HUDEP-2 (cell line): ENCODE measurements at regions not wholly inside any gene's neighbourhood (a gene's known extent, or its start where the extent isn't known, plus 50 kb on each side); places are given as distances from the start of the nearest gene placed in this dataset.
A peak's percentile ranks its signal among the peaks of the same experiment; 100 is the strongest.

Experiments
- DNase-seq, 76 experiments: peaks; one replicate each; lab custom pipeline; 2025; ENCODE audit not compliant: unreplicated experiment in 76 of 76; lab: John Stamatoyannopoulos, UW

DNA sequence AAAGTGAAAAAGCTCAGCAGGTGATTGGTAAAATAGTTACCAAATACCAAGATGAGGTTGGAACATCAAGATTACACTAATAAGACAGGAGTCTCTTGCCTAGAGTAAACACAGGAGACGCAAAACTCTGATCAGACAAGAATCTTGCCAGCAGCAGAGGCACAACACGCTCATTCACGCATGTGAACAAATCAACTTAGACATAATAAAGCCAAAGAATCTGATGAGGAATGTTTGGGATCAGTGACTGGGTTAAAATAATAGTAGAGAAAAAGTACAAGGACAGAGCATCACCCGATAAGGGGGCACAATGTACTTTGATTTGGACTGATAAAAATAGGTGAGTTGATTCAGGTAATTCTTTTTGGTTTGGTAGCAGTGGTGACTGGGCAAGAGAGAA is 159.5 kb upstream of the GRIP1 start:
- DNase-seq: no peak

DNA sequence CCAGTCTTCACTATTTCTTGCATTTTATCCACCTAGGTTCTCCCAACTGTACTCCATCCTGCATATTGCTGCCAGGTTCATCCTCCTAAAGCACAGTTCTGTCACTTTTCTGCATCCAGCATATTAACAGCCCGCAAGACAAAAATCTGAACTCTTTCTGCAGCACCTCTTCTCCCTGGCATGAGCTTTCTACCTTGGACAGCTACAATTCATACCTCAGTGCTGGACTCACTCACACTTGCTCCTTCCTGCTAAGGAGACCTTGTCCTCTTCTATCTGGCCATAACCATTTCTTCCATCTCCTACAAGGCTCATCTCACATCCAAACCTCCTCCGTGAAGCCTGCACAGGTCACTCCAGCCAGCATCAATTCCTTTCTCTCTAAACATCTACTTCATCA is 170.1 kb upstream of the GRIP1 start:
- DNase-seq: no peak

DNA sequence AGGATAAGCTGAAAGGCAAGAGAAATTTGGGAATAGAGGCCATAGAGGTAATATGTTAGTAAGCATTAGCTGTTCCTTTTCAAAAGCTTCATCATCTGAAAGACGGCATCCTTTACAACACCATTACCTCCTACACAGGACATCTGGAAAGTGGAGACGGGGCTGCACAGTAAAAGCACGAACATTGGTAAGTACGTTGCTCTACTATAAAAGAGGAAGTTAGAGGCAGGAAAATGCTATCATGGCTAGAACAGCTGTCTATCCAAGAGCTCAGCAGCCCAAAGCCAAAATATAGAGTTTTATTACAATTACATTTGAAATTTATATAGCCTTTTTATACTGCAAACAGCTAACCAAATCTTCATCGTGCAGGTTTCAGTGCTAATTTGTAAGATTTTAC is 172.3 kb upstream of the GRIP1 start:
- no peak for DNase-seq

DNA sequence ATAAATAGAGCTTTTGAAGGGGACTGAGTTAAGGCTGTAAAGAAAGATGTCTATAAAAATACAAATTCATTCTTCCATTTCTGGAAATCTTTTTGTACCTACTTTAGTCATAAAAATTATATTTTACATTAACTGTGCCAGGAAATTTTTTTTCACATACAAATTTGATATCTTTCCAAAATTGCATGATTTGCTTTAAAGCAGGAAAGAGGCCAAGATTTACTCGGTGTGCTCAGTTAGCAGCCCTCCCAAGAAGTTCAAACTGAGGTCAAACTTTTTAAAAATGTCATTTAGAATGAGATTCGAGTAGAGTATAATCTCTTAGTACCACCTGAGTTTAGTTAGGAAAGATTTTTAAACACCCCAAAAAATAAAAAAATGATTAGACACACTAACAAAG is 173.2 kb upstream of the GRIP1 start:
- DNase-seq: no peak

DNA sequence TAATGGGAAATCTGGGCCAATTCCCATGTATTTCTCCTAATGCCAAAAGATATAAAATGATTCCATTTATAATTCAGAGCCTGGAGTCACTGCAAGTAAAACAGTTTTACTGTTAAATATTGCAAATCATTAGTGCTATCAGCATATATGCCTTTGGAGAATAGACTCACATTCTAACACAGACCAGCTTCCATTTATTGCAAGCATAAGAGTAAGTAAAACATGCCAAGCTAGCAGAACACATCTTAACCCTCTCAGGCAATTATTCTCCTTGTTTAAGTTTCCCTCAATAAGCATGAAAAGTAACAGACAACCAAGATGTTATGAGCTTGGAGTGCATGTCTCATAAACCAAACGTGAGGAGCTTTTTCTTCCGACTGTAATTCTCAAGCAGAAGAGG is 173.9 kb upstream of the GRIP1 start:
- no peak for DNase-seq

DNA sequence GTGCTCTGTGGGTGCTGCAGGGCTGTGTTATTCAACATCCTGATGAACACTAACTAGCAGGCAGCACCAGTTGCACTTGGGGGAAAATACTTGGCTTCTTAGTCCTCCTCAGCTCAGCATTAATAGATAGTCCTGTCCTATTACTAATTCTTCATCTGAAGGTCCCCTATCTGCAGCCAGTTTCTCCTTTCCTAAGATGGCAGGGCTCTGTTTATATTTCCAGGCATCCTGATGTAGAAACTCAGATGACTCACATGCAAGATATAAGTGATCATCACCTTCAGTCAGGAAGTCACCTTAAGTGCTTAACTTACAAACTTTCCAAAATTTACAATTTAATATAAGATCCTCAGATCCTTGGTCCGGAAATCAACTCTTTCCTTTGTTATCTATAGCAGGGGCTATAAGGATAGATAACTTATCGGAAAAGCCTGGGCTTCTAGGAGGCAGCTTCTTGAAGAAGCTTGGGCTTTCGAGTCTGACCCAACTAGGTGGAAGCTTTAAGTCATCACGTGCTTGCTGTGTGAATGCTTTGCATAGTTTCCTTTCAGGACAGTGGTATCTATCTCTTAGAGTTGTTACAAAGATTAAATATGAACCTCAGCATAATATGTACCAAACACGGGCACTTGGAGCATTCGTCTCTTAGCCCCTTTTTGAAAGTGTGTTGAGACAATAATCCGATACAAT is 181.0 kb upstream of the GRIP1 start:
- DNase-seq: no peak

DNA sequence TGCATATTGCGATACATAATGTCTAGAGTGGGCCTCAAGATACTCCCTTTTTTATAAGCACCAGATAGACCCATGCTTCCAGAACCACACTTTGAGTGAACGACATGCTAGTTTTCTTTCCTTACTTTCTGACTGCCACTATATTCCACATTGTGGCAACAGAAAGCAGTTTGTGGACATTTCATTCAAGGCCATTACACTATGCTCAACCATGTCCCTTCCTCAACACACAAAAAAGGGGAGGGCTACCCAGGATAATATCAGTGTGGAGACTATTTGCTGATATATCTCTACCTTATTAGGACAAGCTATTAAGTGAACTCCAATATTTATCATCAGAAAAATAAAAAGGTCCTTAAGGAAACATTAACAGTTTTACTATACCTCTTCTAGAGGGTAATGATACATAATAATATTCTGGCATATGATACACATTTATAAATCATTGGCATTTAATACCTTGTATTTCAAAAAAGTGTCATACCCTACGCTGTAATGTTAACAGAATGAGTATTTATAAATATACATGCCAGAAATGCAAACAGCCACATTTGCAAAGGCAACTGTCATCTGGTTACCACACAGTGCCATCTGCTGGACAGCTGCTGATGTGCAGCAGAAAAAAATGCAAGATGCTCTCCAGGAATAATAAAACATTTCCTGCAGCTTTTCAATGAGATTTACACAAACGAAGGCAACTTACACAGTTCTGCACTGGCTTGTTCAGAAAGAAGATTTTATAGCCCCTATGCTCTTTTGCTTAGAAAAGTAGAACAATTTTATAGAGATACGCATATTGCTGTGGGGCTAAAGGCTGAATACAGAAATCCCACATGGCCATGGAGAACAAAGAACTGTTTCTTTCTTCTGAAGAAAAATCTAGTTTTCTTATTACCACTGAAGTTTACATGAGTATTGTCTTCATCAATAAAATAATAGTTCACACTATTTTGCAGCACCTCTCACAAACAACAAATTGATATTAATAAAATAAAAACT is 182.2 kb upstream of the GRIP1 start:
- peak in 40 of 76 experiments; percentile 1 to 55 (median 14) for DNase-seq

DNA sequence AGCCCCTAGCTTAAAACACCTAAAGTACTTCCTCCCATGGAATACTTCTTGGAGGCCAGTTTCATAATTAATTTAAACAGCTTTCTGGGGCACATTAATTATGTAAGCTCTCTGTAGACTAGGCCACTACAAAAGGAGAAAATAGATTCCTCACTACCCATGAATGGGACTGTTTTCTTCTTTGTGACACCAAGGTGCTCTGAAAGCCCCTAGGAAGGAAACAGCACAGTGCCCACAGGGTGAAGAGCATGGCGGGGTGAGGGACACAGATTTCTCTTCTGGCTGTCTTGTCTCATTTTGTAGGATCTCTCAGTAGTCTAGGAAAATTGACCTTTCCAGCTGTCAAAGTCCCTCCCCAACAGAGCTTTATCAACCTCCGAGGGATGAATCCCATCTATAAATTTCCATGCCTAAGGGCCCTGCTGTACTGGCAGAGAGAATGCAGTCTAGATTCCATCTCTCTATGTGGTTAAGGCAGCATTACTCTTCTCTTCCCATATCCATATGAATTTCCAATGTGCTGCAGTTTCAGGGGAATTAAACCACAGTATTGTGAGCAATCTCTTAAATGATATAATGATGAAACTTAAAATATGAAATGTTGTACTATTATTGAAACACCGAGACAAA is 183.6 kb upstream of the GRIP1 start:
- no peak for DNase-seq

DNA sequence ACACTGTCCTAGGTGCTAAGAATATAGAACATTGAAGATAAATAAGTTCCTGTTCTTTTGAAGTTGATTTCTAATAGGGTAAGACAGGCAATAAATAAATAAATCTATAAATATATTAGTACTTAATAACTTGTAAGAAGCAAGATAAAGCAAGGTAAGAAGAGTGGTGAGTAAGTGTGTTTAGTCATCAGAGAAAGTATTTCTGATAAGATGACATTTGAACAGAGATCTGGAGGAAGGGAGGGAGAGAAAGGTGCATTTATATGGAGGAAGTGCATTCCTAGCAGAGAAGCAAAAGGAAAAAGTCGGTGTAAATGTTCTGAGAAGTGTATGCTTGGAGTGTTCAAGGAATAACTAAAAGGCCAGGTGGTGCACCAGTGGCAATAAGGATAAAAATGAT is 184.4 kb upstream of the GRIP1 start:
- no peak for DNase-seq

DNA sequence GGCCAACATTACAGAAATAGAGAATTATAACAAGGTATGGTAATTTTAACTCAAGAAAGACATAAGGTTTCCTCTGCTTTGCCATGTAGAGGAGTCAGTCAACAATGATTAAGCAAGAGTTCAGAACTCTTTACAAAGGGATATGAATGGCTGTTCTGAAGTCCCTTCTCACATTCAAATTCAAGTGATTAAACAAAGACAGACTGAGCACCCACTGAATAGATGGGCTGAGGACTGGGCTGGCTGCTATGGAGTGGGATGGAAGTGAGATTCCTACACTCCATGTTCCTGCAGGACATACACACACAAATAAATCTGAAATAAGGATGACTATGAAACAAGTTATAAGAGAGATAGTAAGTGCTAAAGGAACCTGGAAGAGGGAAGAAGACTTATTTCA is 199.0 kb upstream of the GRIP1 start:
- no peak for DNase-seq

DNA sequence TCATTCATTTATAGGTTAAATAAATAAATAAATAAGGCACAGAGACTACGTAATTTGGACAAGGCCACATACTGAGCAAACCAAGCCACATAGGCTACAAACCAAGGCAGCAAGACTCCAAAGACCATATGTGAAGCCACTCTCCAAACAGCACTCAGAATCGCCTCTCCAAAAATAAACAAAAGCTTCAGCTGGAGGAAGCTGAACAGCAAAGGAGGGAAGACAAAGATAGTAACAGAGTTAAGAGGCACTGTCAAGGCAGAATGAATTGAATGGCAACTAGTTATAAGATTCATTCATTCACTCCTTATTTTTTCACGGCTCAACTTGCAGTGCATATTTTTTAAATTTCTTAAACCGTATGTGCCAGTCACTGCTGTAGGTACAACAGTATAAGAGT is 200.5 kb upstream of the GRIP1 start:
- DNase-seq: no peak

DNA sequence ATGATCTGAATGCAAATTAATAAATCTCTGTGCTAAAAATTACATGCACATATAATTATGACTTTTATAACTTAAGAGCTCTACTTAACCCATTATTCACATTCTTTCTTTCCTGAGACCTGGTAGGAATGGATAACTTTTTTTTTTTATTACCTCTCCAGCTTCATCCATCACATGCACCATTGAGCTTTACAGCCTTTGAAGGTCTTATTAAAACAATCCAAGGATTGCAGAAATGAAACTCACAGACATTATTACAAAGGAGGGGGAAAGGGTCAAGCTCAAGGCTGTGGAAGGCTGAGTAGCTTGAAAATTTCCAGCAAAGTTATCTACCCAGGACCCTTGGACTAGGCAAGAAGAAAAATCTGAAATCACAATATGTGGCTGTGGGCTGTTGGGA is 202.5 kb upstream of the GRIP1 start:
- DNase-seq: no peak

DNA sequence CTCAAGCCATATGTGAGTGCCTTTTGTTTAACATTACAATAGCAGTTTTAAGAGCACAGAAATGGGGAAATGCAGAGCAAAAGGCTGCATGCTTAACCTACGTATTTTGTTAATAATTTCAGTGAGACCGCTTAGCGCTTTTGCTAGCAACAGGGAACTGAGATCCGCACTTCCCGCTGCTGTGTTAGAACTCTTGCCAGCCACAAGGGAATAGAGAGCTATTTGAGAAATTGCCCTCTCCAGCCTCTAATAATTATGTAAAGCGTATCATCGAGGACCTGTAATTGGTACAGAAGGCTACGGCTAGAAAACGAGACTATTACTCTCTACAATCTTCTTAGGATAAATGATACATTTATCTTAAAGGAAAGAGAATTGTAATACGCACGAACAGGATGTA is 205.2 kb upstream of the GRIP1 start:
- no peak for DNase-seq

DNA sequence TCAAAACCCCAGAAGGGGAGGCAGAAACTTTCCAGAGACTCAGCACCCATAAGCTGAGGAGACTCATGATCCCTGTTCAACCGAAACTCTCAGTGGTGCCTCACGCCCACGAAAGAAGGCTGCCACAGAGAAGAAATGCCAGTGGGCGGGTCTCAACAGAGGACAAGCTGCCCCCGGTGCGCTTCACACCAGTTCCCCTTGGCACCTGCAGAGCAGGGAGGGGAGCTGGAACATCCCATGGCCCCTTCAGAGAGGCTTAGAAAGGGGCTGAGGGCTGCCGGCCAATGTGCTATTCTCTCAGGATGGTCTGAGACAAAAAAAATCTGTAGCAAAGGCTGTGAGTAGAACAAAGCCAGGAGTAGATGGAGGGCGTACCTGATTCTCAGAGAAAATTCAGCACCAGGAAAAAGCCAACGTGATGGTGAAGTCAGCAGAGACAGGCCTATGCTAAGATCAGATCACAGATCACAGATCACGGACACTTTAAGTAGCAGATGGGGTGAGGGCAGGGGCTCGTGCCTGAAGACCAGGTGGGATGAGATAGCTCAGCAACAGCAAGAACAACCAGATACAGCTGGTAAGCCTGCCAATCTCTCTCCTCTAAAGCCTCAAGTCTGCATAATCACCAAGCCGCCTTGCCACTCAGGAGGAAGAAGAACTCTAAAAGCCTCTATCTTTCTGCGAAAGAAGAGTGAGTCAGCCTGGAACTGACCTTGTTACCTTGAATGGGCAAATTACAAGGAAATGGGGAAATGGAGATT is 206.4 kb upstream of the GRIP1 start:
- no peak for DNase-seq

DNA sequence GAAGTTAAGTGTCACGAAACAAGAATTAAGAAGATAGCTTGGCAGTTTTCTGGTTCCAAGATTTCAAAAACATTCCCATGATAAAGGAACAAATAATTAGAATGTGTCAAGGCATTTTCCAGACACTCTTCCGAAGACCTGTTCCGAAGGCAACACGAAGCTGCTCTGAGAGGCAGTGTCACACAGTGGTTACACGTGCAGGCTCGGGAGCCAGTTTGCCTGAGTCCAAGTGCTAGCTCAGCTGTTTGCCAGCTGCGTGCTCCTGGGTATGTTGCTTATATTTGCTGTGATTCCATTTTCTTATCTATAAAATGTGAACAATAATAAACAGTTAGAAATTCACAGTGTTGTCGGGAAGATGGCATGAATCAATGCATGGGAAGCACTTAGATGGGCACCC is 217.9 kb upstream of the GRIP1 start:
- DNase-seq: no peak

DNA sequence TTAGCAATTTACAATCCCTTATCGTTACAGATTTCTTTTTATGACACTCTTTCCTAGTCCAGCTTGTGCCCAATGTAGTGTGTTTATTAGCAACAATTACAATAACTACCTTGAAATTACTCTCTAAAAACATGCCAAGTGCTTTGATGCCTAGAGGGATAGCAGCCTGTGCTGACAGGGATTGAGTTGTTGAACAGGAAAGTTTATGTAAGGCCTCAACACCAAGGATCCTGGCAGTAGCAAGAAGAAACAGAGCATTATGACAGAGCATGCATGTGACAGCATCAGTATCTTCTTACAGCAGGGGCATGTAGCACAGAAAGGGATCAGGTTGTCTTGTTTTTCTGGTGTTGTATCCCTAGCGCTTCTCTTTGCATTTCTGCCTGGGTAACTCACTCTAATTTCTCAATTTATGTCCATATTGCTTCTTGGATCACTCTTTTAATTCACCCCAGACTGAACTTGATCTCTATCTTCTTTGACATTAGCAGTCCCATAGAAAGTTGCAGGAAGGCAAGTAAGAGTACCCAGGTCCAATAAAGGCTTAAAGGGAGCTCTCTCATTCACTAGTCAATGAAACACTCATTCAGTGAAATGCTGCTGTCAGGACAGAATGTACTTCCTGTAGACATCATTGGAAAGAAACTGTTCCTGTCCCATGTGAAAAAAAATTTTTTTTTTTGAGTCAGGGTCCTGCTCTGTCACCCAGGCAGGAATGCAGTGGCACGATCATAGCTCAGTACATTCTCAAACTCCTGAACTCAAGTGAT is 220.0 kb upstream of the GRIP1 start:
- DNase-seq: no peak

DNA sequence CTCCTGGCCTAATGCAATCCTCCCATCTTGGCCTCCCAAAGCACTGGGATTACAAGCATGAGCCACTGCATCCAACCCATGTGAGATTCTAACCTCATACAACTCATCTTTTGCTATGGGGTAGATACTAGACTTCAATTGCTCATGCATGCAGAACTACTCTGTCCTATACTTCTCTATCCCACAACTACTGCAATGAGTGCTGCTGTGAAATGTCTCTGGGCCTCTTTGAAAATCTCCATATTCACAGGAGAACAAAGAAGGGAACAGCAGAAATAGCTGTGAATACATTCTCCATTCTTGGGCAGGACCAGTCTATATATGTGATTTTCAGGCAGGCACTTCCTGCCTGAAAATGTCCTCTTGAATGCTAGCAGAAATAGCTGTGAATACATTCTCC is 220.7 kb upstream of the GRIP1 start:
- DNase-seq: no peak

DNA sequence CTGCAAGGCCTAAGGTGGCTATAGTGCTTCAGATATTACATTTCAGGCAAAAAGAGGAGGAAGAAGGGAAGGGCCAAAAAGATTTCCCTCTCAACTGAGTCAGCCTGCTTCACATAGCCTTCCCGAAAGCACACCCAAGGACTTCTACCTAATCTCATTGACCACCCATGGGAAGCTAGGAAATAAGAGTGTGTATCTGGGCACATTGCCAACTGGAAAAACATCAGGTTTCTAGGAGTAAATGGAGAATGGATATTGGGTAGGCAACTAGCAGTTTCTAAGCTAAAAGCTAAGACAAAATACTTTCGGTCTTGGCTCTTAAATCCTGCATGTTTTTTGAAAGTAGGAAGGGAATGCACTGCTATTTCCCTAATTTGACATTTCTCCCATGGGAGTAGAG is 221.7 kb upstream of the GRIP1 start:
- no peak for DNase-seq

DNA sequence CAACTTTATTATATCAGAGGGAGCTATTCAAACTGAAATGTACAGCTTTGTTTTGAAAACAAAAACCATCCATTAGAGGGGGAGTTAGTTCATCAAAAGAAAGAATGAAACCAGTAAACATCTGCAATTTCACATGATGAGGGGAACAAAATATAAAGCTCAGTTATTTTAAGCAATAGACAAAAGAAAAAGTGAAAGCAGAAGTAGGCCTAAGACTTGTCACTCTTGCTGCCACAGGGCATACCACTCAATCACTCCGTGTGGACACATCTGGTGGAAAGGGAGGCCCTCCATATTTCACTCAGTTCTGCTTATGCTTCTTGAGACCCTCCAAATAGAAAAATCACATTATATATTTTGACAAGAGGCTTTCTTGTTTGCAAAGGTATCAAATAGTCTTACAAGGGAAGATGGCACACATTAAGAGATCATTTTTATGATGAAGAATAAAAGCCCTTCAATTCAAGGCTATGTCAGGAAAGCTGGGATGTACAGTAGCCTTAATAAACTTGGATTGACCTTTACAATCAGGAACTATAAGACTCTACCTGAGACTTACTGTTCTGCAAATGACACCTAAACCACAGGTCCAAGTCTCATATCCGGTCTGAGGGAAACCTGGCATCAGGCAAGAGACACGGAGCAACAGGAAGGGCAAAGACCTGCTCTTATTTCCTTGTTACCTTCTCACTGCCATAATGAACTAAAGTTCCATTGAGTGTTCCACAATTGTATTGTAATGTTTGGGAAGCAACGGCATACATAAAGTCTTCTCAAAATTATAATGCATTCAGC is 222.5 kb upstream of the GRIP1 start:
- no peak for DNase-seq
